Lung (tissue), 11 donors: ENCODE measurements at regions not wholly inside any gene's neighbourhood (a gene's known extent, or its start where the extent isn't known, plus 50 kb on each side); places are given as distances from the start of the nearest gene placed in this dataset.

Experiments used
- ATAC-seq: fragments of 200-7000 bp; cut with Tn5 transposase; one replicate; pipeline ENCODE4 v1.9.1; 2020; ENCODE audit warnings: moderate number of reproducible peaks; ENCODE audit not compliant: insufficient read depth, low FRiP score
- DNase-seq, 3 donors: peaks; one replicate each; pipeline ENCODE4 v3.0.0-alpha.2; 2013 to 2017
- H3K27ac ChIP-seq, 2 donors: one replicate each; pipeline ENCODE4 v1.5.1; 2013; ENCODE audit warnings: mild to moderate bottlenecking in 2 of 2, moderate library complexity in 2 of 2, control low read depth in 1 of 2, inconsistent platforms in 1 of 2, low read depth in 1 of 2, low read length in 1 of 2
- H3K27me3 ChIP-seq, 3 donors: one replicate each; pipeline ENCODE4 v1.5.1; 2013; ENCODE audit warnings: low read length in 2 of 3; ENCODE audit not compliant: control insufficient read depth in 3 of 3, insufficient read depth in 3 of 3
- H3K36me3 ChIP-seq, 4 donors: one replicate each; pipeline ENCODE4 v1.5.1; 2013; ENCODE audit warnings: low read length in 4 of 4, mild to moderate bottlenecking in 1 of 4, moderate library complexity in 1 of 4; ENCODE audit not compliant: control insufficient read depth in 4 of 4, insufficient read depth in 4 of 4
- H3K4me1 ChIP-seq, 5 donors: one replicate each; pipeline ENCODE4 v1.5.1; 2013; ENCODE audit warnings: low read length in 5 of 5, mild to moderate bottlenecking in 2 of 5, moderate library complexity in 1 of 5; ENCODE audit not compliant: control insufficient read depth in 5 of 5, insufficient read depth in 5 of 5
- H3K4me3 ChIP-seq: one replicate; pipeline ENCODE4 v1.5.1; 2013; ENCODE audit warnings: mild to moderate bottlenecking, control low read depth, moderate library complexity
- H3K9ac ChIP-seq, 2 donors: one replicate each; pipeline ENCODE4 v1.5.1; 2013; ENCODE audit warnings: low read length in 2 of 2, control low read depth in 1 of 2; ENCODE audit not compliant: insufficient read depth in 1 of 2
- H3K9me3 ChIP-seq, 4 donors: one replicate each; pipeline ENCODE4 v1.5.1; 2013; ENCODE audit warnings: low read length in 3 of 4, mild to moderate bottlenecking in 1 of 4, moderate library complexity in 1 of 4; ENCODE audit not compliant: control insufficient read depth in 4 of 4, insufficient read depth in 3 of 4
- CTCF ChIP-seq: IDR thresholded peaks from 2 replicates; pipeline ENCODE4 v1.5.1; 2012; ENCODE audit warnings: mild to moderate bottlenecking; ENCODE audit errors: control extremely low read depth, extremely low read depth
- WGBS, 2 donors: extraction: QIAGEN DNeasy Blood & Tissue Kit; methylation state at CpG; one replicate each; pipeline ENCODE4 v1.1.7; 2013; 5-methylcytosine and 5-hydroxymethylcytosine counted together
- donor health status: control.
- donor health status: control.
- donor health status: Bipolar disorder and iron deficiency.
- donor health status: healthy.
- donor health status: DM: yes; HTN: yes; CAD: no.

- 76 to 87% methylated on average over 4 of the region's 4 CpGs for WGBS, 2 donors
- H3K9ac ChIP-seq, result no peak overlapping the region
- no peak for DNase-seq
- no peak for ATAC-seq
- H3K9me3 ChIP-seq, result no peaks in the 10 kb centered on the region
- no peaks in the 10 kb centered on the region for H3K4me1 ChIP-seq
- no peak overlapping the region for H3K27ac ChIP-seq
- no peaks in the 10 kb centered on the region for H3K27me3 ChIP-seq
- no peaks in the 10 kb centered on the region for H3K36me3 ChIP-seq
- H3K4me3 ChIP-seq, result no peak overlapping the region
- TF ChIP-seq CTCF, result no peak
These were observed 427.8 kb upstream of the ZP4 start for GRCh38 chr1:238318294-238319110.

- Histone ChIP-seq H3K9me3 (no peaks in the 10 kb centered on the region), H3K4me1 (no peaks in the 10 kb centered on the region), H3K9ac (no peak overlapping the region), H3K27me3 (no peaks in the 10 kb centered on the region), H3K4me3 (no peak overlapping the region), H3K27ac (no peak overlapping the region), H3K36me3 (no peaks in the 10 kb centered on the region)
- no peak for TF ChIP-seq CTCF
- DNase-seq (no peak), ATAC-seq (no peak)
- WGBS, 2 donors, result 78 to 79% methylated on average over 1 of the region's 1 CpG
These were observed 422.2 kb upstream of the ZP4 start for GRCh38 chr1:238312969-238313368.

DNA sequence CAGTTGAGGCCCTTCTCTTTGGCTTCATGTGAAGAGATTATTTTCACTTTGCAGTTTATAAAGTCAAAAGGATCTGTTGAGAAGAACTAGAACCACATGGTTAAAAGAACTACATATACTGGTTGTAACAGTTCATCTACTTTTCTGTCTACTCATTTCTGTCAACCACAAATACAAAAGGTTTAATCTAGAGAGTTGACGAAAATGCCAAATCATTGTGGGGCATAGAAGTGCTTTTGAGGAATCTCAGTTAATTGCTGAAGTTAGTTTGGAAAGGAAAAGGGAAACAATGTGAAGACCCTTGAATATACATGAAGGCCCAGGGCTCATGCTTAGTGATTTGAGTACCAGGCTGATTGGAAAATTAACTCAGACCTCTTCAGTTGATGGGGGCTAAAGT is 415.7 kb upstream of the ZP4 start:
- Histone ChIP-seq H3K9me3 (peaks cover 0 to 3% (median 1%) of the 10 kb centered on the region in 4 donors), H3K27me3 (no peaks in the 10 kb centered on the region), H3K36me3 (no peaks in the 10 kb centered on the region), H3K27ac (no peak overlapping the region), H3K4me1 (no peaks in the 10 kb centered on the region), H3K4me3 (no peak overlapping the region), H3K9ac (no peak overlapping the region)
- TF ChIP-seq CTCF, result no peak
- 28 to 49% methylated on average over 1 of the region's 1 CpG for WGBS, 2 donors
- ATAC-seq (no peak), DNase-seq (no peak)

GRCh38 chr1:238302646-238303045 is 411.9 kb upstream of the ZP4 start:
- no peak for TF ChIP-seq CTCF
- DNase-seq (no peak), ATAC-seq (no peak)
- no peak overlapping the region for H3K27ac ChIP-seq
- H3K4me3 ChIP-seq, result no peak overlapping the region
- no peak overlapping the region for H3K9ac ChIP-seq
- no peaks in the 10 kb centered on the region for H3K36me3 ChIP-seq
- no peaks in the 10 kb centered on the region for H3K27me3 ChIP-seq
- peaks cover 0 to 3% (median 1%) of the 10 kb centered on the region in 4 donors for H3K9me3 ChIP-seq
- H3K4me1 ChIP-seq, result no peaks in the 10 kb centered on the region
